Cardiac muscle cell (in vitro differentiated cells and primary cell): ENCODE measurements at regions not wholly inside any gene's neighbourhood (a gene's known extent, or its start where the extent isn't known, plus 50 kb on each side); places are given as distances from the start of the nearest gene placed in this dataset.
"Not testable (repeated sequence)": the region's sequence is repeated elsewhere in the genome, so short reads cannot be mapped to it uniquely, and the experiment has no call there.

ENCODE experiments used
- DNase-seq, 2 donors: peaks; one replicate each; pipeline versions ENCODE4 v3.0.0 to v3.0.0-alpha.2; 2010 to 2017; ENCODE audit warnings: low read depth in 1 of 2, low spot score in 1 of 2
- H3K27ac ChIP-seq: fragments of 200-600 bp; sonication (generic); 2 replicates; pipeline ENCODE4 v1.5.1; 2016
- H3K27me3 ChIP-seq: fragments of 200-600 bp; sonication (generic); 2 replicates; pipeline ENCODE4 v1.6.0; 2016; ENCODE audit warnings: control low read depth
- H3K36me3 ChIP-seq: fragments of 200-600 bp; sonication (generic); 2 replicates; pipeline ENCODE4 v1.5.1; 2016; ENCODE audit warnings: control low read depth
- H3K4me1 ChIP-seq: fragments of 200-600 bp; sonication (generic); 2 replicates; pipeline ENCODE4 v1.8.1; 2017; ENCODE audit warnings: low read depth, mild to moderate bottlenecking, mixed run types
- H3K4me3 ChIP-seq: fragments of 200-600 bp; sonication (generic); 2 replicates; pipeline ENCODE4 v1.5.1; 2016; ENCODE audit warnings: mild to moderate bottlenecking
- H3K9me3 ChIP-seq: fragments of 200-600 bp; sonication (generic); 2 replicates; pipeline ENCODE4 v1.5.1; 2017; ENCODE audit warnings: low read depth, mild to moderate bottlenecking, control low read depth
- CTCF ChIP-seq: IDR thresholded peaks from 2 replicates; pipeline ENCODE4 v1.5.1; 2012; ENCODE audit warnings: low read depth, mild to moderate bottlenecking, low read length

- no peaks in the 10 kb centered on the region for H3K9me3 ChIP-seq
- no peaks in the 10 kb centered on the region for H3K27me3 ChIP-seq
- H3K27ac ChIP-seq: no peak overlapping the region
- no peaks in the 10 kb centered on the region for H3K36me3 ChIP-seq
- H3K4me1 ChIP-seq: no peaks in the 10 kb centered on the region
- TF ChIP-seq CTCF: no peak
- H3K4me3 ChIP-seq: no peak overlapping the region
- DNase-seq: no peak
These were observed 222.0 kb upstream of the HHIP start for GRCh38 chr4:144423930-144424329.

GRCh38 chr4:144426023-144426422, 219.9 kb upstream of the HHIP start:
- DNase-seq, H3K27ac ChIP-seq, H3K4me1 ChIP-seq, H3K27me3 ChIP-seq, H3K36me3 ChIP-seq, H3K4me3 ChIP-seq, H3K9me3 ChIP-seq: not testable (repeated sequence)

- no peaks in the 10 kb centered on the region for H3K4me1 ChIP-seq
- H3K36me3 ChIP-seq: no peaks in the 10 kb centered on the region
- no peak overlapping the region for H3K4me3 ChIP-seq
- no peaks in the 10 kb centered on the region for H3K27me3 ChIP-seq
- no peak for TF ChIP-seq CTCF
- H3K27ac ChIP-seq: no peak overlapping the region
- no peaks in the 10 kb centered on the region for H3K9me3 ChIP-seq
- DNase-seq: no peak
These were observed 203.2 kb upstream of the HHIP start for GRCh38 chr4:144442713-144443112.

GRCh38 chr4:144449611-144450010, 196.3 kb upstream of the HHIP start:
- peak in 1 of 2 donors; percentile 60 for DNase-seq
- Histone ChIP-seq H3K4me1 (peaks cover 32% of the 10 kb centered on the region), H3K4me3 (no peak overlapping the region), H3K27me3 (no peaks in the 10 kb centered on the region), H3K36me3 (no peaks in the 10 kb centered on the region), H3K9me3 (no peaks in the 10 kb centered on the region), H3K27ac (no peak overlapping the region)
- TF ChIP-seq CTCF: no peak

- no peak for DNase-seq
- no peak for TF ChIP-seq CTCF
- H3K4me3 ChIP-seq: no peak overlapping the region
- H3K27ac ChIP-seq: no peak overlapping the region
- H3K9me3 ChIP-seq: no peaks in the 10 kb centered on the region
- no peaks in the 10 kb centered on the region for H3K36me3 ChIP-seq
- no peaks in the 10 kb centered on the region for H3K27me3 ChIP-seq
- H3K4me1 ChIP-seq: peaks cover 32% of the 10 kb centered on the region
These were observed 195.4 kb upstream of the HHIP start for GRCh38 chr4:144450526-144450925.

- DNase-seq: no peak
- Histone ChIP-seq H3K27me3 (no peaks in the 10 kb centered on the region), H3K4me3 (no peak overlapping the region), H3K4me1 (peaks cover 32% of the 10 kb centered on the region), H3K9me3 (no peaks in the 10 kb centered on the region), H3K27ac (no peak overlapping the region), H3K36me3 (no peaks in the 10 kb centered on the region)
- no peak for TF ChIP-seq CTCF
These were observed 194.0 kb upstream of the HHIP start for GRCh38 chr4:144451766-144452450.
